CD14-positive monocyte (primary cell): ENCODE measurements at regions not wholly inside any gene's neighbourhood (a gene's known extent, or its start where the extent isn't known, plus 50 kb on each side); places are given as distances from the start of the nearest gene placed in this dataset.

Experiments used
- DNase-seq, 3 donors: peaks; one replicate each; pipeline ENCODE4 v3.0.0-alpha.2; 2011 to 2022
- H2AFZ ChIP-seq: 2 replicates; pipeline ENCODE4 v1.6.0; 2012; ENCODE audit warnings: mild to moderate bottlenecking, low read depth, low read length, inconsistent platforms; ENCODE audit not compliant: insufficient read depth, poor library complexity, severe bottlenecking
- H3K27ac ChIP-seq, 2 donors: 1 replicate in 1 of 2; 2 replicates in 1 of 2; pipeline ENCODE4 v1.5.1; 2012 to 2013; ENCODE audit warnings: low read length in 2 of 2, control low read depth in 1 of 2, inconsistent platforms in 1 of 2, low read depth in 1 of 2, mild to moderate bottlenecking in 1 of 2
- H3K27me3 ChIP-seq, 2 donors: one replicate each; pipeline versions ENCODE4 v1.6.0 to v1.6.1; 2011 to 2013; ENCODE audit warnings: low read length in 2 of 2; ENCODE audit not compliant: control insufficient read depth in 2 of 2, insufficient read depth in 2 of 2
- H3K36me3 ChIP-seq, 2 donors: replicated peaks in 1 of 2; 1 replicate in 1 of 2; 2 replicates in 1 of 2; pipeline versions ENCODE4 v1.5.1 to v1.6.1; 2012 to 2013; ENCODE audit warnings: low read length in 2 of 2, control low read depth in 1 of 2, inconsistent platforms in 1 of 2, mild to moderate bottlenecking in 1 of 2; ENCODE audit not compliant: insufficient read depth in 2 of 2, control insufficient read depth in 1 of 2
- H3K4me1 ChIP-seq, 2 donors: 1 replicate in 1 of 2; 2 replicates in 1 of 2; pipeline versions ENCODE4 v1.5.1 to v1.6.1; 2012 to 2013; ENCODE audit warnings: low read length in 2 of 2, control low read depth in 1 of 2, inconsistent platforms in 1 of 2, mild to moderate bottlenecking in 1 of 2, moderate library complexity in 1 of 2; ENCODE audit not compliant: insufficient read depth in 2 of 2, control insufficient read depth in 1 of 2
- H3K4me2 ChIP-seq: replicated peaks from 2 replicates; pipeline ENCODE3; 2012; ENCODE audit warnings: low read length, moderate library complexity, mild to moderate bottlenecking; ENCODE audit not compliant: poor library complexity, severe bottlenecking; ENCODE audit errors: extremely low read depth
- H3K4me3 ChIP-seq, 3 experiments: fragments of 200-600 bp in 1 of 3; sonication (generic) in 1 of 3; replicated peaks in 1 of 3; 1 replicate in 2 of 3; 2 replicates in 1 of 3; pipeline ENCODE4 v1.5.1; 2011 to 2013; ENCODE audit warnings: low read length in 3 of 3, mild to moderate bottlenecking in 3 of 3, control low read depth in 2 of 3, low read depth in 2 of 3, inconsistent platforms in 1 of 3, moderate library complexity in 1 of 3
- H3K79me2 ChIP-seq: 2 replicates; pipeline ENCODE4 v1.6.0; 2012; ENCODE audit warnings: mild to moderate bottlenecking, control low read depth, inconsistent platforms, low read length, moderate library complexity; ENCODE audit not compliant: insufficient read depth
- H3K9ac ChIP-seq: 2 replicates; pipeline ENCODE4 v1.6.0; 2017; ENCODE audit warnings: low read length, mild to moderate bottlenecking; ENCODE audit not compliant: insufficient read depth, poor library complexity, severe bottlenecking
- H3K9me3 ChIP-seq, 2 donors: replicated peaks in 1 of 2; 1 replicate in 1 of 2; 2 replicates in 1 of 2; pipeline versions ENCODE4 v1.5.1 to v1.6.1; 2012 to 2013; ENCODE audit warnings: low read length in 2 of 2, control low read depth in 1 of 2; ENCODE audit not compliant: control insufficient read depth in 1 of 2, insufficient read depth in 1 of 2
- H4K20me1 ChIP-seq: 2 replicates; pipeline ENCODE4 v1.6.0; 2012; ENCODE audit warnings: mild to moderate bottlenecking, low read length, control low read depth, moderate library complexity; ENCODE audit not compliant: insufficient read depth
- H3K27ac Mint-ChIP-seq, 7 donors: one replicate each; pipeline ENCODE4 v1.8.0; 2020; ENCODE audit warnings: mild to moderate bottlenecking in 7 of 7, mixed read lengths in 7 of 7, moderate library complexity in 6 of 7, inconsistent platforms in 2 of 7
- H3K27me3 Mint-ChIP-seq, 3 donors: one replicate each; pipeline ENCODE4 v1.8.0; 2021 to 2022; ENCODE audit warnings: low read depth in 3 of 3, mild to moderate bottlenecking in 3 of 3, mixed read lengths in 3 of 3, moderate library complexity in 3 of 3, inconsistent platforms in 1 of 3
- H3K36me3 Mint-ChIP-seq, 2 donors: one replicate each; pipeline ENCODE4 v1.8.0; 2020; ENCODE audit warnings: mixed read lengths in 2 of 2, inconsistent platforms in 1 of 2, mild to moderate bottlenecking in 1 of 2
- H3K4me1 Mint-ChIP-seq: one replicate; pipeline ENCODE4 v1.8.0; 2020; ENCODE audit warnings: mild to moderate bottlenecking, mixed read lengths
- H3K4me3 Mint-ChIP-seq, 2 donors: one replicate each; pipeline ENCODE4 v1.8.0; 2020; ENCODE audit warnings: mild to moderate bottlenecking in 2 of 2, mixed read lengths in 2 of 2, moderate library complexity in 1 of 2
- H3K9me3 Mint-ChIP-seq, 7 donors: one replicate each; pipeline ENCODE4 v1.8.0; 2020 to 2022; ENCODE audit warnings: mixed read lengths in 7 of 7, mild to moderate bottlenecking in 6 of 7, moderate library complexity in 6 of 7, inconsistent platforms in 2 of 7
- WGBS: methylation state at CpG from one replicate; pipeline ENCODE4 v1.1.5; 2013; ENCODE audit warnings: missing lambda C conversion rate; ENCODE audit not compliant: insufficient coverage; 5-methylcytosine and 5-hydroxymethylcytosine counted together
- intact Hi-C, 2 donors: fragments of 100-400 bp; cut with micrococcal nuclease; formaldehyde crosslinking; loops; one replicate each; pipeline versions ENCODE4 v1.15.0 to v1.15.1; 2023
- TF ChIP-seq, protein P1 (sequence below): fragments of 200-600 bp; IDR thresholded peaks from one replicate; pipeline ENCODE4 v1.8.0; 2022; ENCODE audit warnings: antibody characterized with exemption, mild to moderate bottlenecking

DNA sequence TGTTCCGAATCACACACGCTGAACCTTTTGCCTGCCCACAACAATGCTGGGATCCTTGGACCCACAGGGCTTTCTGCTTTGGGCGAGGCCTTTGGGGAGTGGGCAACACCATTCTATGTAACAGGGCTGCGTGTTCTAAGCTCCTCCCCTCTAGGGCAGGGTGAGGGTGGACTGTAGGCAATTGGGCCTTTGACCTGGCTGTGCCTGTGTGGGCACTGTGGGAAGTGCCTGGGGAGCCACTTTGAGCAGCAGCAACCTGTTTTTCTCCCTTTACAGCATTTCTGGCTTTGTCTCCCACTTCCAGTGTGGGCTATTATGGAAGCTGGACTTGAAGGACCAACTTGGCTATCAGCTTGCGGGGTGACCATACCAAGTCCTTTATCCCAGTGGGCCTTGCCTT, 128.9 kb upstream of the WSCD1 start:
- no peak overlapping the region for H3K27ac ChIP-seq
- intact Hi-C loops = no loop called here
- H2AFZ ChIP-seq = no peak overlapping the region
- H3K9me3 ChIP-seq = peaks cover 0 to 8% of the 10 kb centered on the region in 2 donors
- H4K20me1 ChIP-seq = no peaks in the 10 kb centered on the region
- no peaks in the 10 kb centered on the region for H3K36me3 ChIP-seq
- WGBS = 100% methylated on average over 1 of the region's 5 CpGs
- Mint-ChIP-seq H3K4me1 (no peaks in the 10 kb centered on the region), H3K4me3 (no peak overlapping the region), H3K36me3 (no peaks in the 10 kb centered on the region), H3K27ac (no peak overlapping the region), H3K27me3 (peaks cover 3 to 12% (median 10%) of the 10 kb centered on the region in 3 donors), H3K9me3 (peaks cover 0 to 16% (median 2%) of the 10 kb centered on the region in 7 donors)
- DNase-seq = no peak
- TF ChIP-seq, protein P1, sequence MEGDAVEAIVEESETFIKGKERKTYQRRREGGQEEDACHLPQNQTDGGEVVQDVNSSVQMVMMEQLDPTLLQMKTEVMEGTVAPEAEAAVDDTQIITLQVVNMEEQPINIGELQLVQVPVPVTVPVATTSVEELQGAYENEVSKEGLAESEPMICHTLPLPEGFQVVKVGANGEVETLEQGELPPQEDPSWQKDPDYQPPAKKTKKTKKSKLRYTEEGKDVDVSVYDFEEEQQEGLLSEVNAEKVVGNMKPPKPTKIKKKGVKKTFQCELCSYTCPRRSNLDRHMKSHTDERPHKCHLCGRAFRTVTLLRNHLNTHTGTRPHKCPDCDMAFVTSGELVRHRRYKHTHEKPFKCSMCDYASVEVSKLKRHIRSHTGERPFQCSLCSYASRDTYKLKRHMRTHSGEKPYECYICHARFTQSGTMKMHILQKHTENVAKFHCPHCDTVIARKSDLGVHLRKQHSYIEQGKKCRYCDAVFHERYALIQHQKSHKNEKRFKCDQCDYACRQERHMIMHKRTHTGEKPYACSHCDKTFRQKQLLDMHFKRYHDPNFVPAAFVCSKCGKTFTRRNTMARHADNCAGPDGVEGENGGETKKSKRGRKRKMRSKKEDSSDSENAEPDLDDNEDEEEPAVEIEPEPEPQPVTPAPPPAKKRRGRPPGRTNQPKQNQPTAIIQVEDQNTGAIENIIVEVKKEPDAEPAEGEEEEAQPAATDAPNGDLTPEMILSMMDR = no peak
- no peaks in the 10 kb centered on the region for H3K27me3 ChIP-seq
- no peaks in the 10 kb centered on the region for H3K79me2 ChIP-seq
- no peak overlapping the region for H3K9ac ChIP-seq
- no peak overlapping the region for H3K4me3 ChIP-seq
- H3K4me1 ChIP-seq = no peaks in the 10 kb centered on the region
- H3K4me2 ChIP-seq = no peak overlapping the region

DNA sequence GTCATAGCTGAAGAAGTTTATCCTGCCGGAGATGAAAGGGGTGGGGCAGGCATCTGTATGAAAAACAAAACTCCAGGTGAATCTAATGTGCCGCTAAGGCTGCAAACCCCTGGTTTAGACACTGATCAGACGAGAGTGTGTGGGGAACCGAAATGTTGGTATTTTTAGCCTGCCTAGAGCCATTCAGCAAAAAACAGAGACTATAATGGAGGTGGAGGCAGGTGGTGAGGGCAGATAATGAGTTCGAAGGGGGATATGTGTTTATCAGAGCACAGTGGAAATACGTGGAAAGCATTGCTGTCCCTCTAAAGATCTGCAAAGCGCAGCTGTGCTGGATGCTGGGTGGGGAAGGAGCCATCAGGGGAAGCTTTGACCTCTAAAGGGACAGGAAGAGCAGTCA, 127.5 kb upstream of the WSCD1 start:
- Histone ChIP-seq H2AFZ (no peak overlapping the region), H3K4me1 (no peaks in the 10 kb centered on the region), H3K9ac (no peak overlapping the region), H3K27ac (no peak overlapping the region), H3K27me3 (no peaks in the 10 kb centered on the region), H3K4me2 (no peak overlapping the region), H3K9me3 (peaks cover 0 to 11% of the 10 kb centered on the region in 2 donors), H3K36me3 (no peaks in the 10 kb centered on the region), H4K20me1 (no peaks in the 10 kb centered on the region), H3K4me3 (no peak overlapping the region), H3K79me2 (no peaks in the 10 kb centered on the region)
- intact Hi-C loops = no loop called here
- Mint-ChIP-seq H3K27ac (no peak overlapping the region), H3K27me3 (peaks cover 3 to 12% (median 10%) of the 10 kb centered on the region in 3 donors), H3K4me3 (peak overlapping the region in 1 of 2 donors; percentile 61), H3K4me1 (no peaks in the 10 kb centered on the region), H3K36me3 (no peaks in the 10 kb centered on the region), H3K9me3 (peaks cover 0 to 21% (median 4%) of the 10 kb centered on the region in 7 donors)
- 47% methylated on average over 6 of the region's 7 CpGs for WGBS
- TF ChIP-seq, protein P1 = no peak
- no peak for DNase-seq
